ENCODE measurements at regions not wholly inside any gene's neighbourhood (a gene's known extent, or its start where the extent isn't known, plus 50 kb on each side); places are given as distances from the start of the nearest gene placed in this dataset.
"Not testable (repeated sequence)": the region's sequence is repeated elsewhere in the genome, so short reads cannot be mapped to it uniquely, and the experiment has no call there.

GRCh38 chr21:14825514-14825974 lies 239.3 kb downstream of the NRIP1 start:
- DNase-seq = no peak

- DNase-seq = no peak
Observed at GRCh38 chr21:14824126-14824525, 240.7 kb downstream of the NRIP1 start.

- DNase-seq = no peak
Observed at GRCh38 chr21:14817311-14817710, 247.5 kb downstream of the NRIP1 start.

GRCh38 chr21:14814991-14815390 lies 249.8 kb downstream of the NRIP1 start:
- DNase-seq = no peak

- no peak for DNase-seq
Observed at GRCh38 chr21:14814282-14814681, 250.5 kb downstream of the NRIP1 start.

- not testable (repeated sequence) for DNase-seq
Observed at GRCh38 chr21:14804170-14804569, 258.1 kb upstream of the SAMSN1 start.

GRCh38 chr21:14797543-14797942 lies 251.4 kb upstream of the SAMSN1 start:
- DNase-seq = no peak

GRCh38 chr21:14787312-14787711 lies 241.2 kb upstream of the SAMSN1 start:
- DNase-seq = no peak

- DNase-seq = no peak
Observed at GRCh38 chr21:14785679-14786078, 239.6 kb upstream of the SAMSN1 start.

GRCh38 chr21:14773777-14774345 lies 227.7 kb upstream of the SAMSN1 start:
- DNase-seq = peak; percentile 53 to 58

GRCh38 chr21:14771593-14771992 lies 225.5 kb upstream of the SAMSN1 start:
- peak; percentile 9 to 10 for DNase-seq

- no peak for DNase-seq
Observed at GRCh38 chr21:14768042-14768441, 221.9 kb upstream of the SAMSN1 start.

- no peak for DNase-seq
Observed at GRCh38 chr21:14767192-14767852, 221.2 kb upstream of the SAMSN1 start.

GRCh38 chr21:14766241-14766640 lies 220.1 kb upstream of the SAMSN1 start:
- no peak for DNase-seq

GRCh38 chr21:14763695-14764064 lies 217.6 kb upstream of the SAMSN1 start:
- no peak for DNase-seq

- DNase-seq = peak; percentile 39 to 51
Observed at GRCh38 chr21:14762734-14763694, 216.9 kb upstream of the SAMSN1 start.

- DNase-seq = peak in 1 of 2 experiments; percentile 12
Observed at GRCh38 chr21:14762327-14762726, 216.2 kb upstream of the SAMSN1 start.

- no peak for DNase-seq
Observed at GRCh38 chr21:14759285-14759684, 213.2 kb upstream of the SAMSN1 start.

- DNase-seq = no peak
Observed at GRCh38 chr21:14758849-14759248, 212.7 kb upstream of the SAMSN1 start.

- DNase-seq = no peak
Observed at GRCh38 chr21:14757533-14758327, 211.6 kb upstream of the SAMSN1 start.

GRCh38 chr21:14755086-14755485 lies 209.0 kb upstream of the SAMSN1 start:
- DNase-seq = no peak

- no peak for DNase-seq
Observed at GRCh38 chr21:14754682-14755081, 208.6 kb upstream of the SAMSN1 start.

- DNase-seq = no peak
Observed at GRCh38 chr21:14754259-14754604, 208.1 kb upstream of the SAMSN1 start.
